ENCODE measurements at regions not wholly inside any gene's neighbourhood (a gene's known extent, or its start where the extent isn't known, plus 50 kb on each side); places are given as distances from the start of the nearest gene placed in this dataset.
"Not testable (repeated sequence)": the region's sequence is repeated elsewhere in the genome, so short reads cannot be mapped to it uniquely, and the experiment has no call there.

- 86% methylated on average over 1 of the region's 4 CpGs for WGBS (ENCODE audit: insufficient coverage)
- H3K4me3 ChIP-seq (ENCODE audit: control insufficient read depth in 1 of 2, extremely low read depth in 1 of 2, low read length in 1 of 2); H3K36me3 ChIP-seq (ENCODE audit: control insufficient read depth in 2 of 2, extremely low read depth in 1 of 2, insufficient read depth in 1 of 2, low read length in 1 of 2); POLR2A ChIA-PET; H3K27me3 ChIP-seq (replicated peaks in 1 of 2; ENCODE audit: control insufficient read depth in 2 of 2, extremely low read depth in 1 of 2, insufficient read depth in 2 of 2, low read length in 1 of 2); H3K9me3 ChIP-seq; H3K9me3 Mint-ChIP-seq; H3K27ac Mint-ChIP-seq; CTCF ChIA-PET; ATAC-seq (replicated peaks in 1 of 4); H3K27ac ChIP-seq (ENCODE audit: low read length); H3K36me3 Mint-ChIP-seq; H3K4me3 Mint-ChIP-seq; H3K4me1 Mint-ChIP-seq; DNase-seq; H3K4me1 ChIP-seq (ENCODE audit: control insufficient read depth in 1 of 2, extremely low read depth in 1 of 2, insufficient read depth in 2 of 2, low read length in 2 of 2); H3K27me3 Mint-ChIP-seq: not testable (repeated sequence)
Measured at GRCh38 chr5:122620768-122621167, 154.1 kb upstream of the SNX2 start.

GRCh38 chr5:122628714-122629113 is 146.2 kb upstream of the SNX2 start:
- H3K27me3 Mint-ChIP-seq; POLR2A ChIA-PET; H3K4me1 Mint-ChIP-seq; H3K27ac ChIP-seq (ENCODE audit: low read length); ATAC-seq (replicated peaks in 1 of 4); CTCF ChIA-PET; H3K36me3 ChIP-seq (ENCODE audit: control insufficient read depth in 2 of 2, extremely low read depth in 1 of 2, insufficient read depth in 1 of 2, low read length in 1 of 2); H3K27ac Mint-ChIP-seq; H3K4me3 Mint-ChIP-seq; DNase-seq; H3K4me3 ChIP-seq (ENCODE audit: control insufficient read depth in 1 of 2, extremely low read depth in 1 of 2, low read length in 1 of 2); H3K9me3 ChIP-seq; H3K36me3 Mint-ChIP-seq; H3K4me1 ChIP-seq (ENCODE audit: control insufficient read depth in 1 of 2, extremely low read depth in 1 of 2, insufficient read depth in 2 of 2, low read length in 2 of 2); H3K27me3 ChIP-seq (replicated peaks in 1 of 2; ENCODE audit: control insufficient read depth in 2 of 2, extremely low read depth in 1 of 2, insufficient read depth in 2 of 2, low read length in 1 of 2); H3K9me3 Mint-ChIP-seq: not testable (repeated sequence)
- WGBS (ENCODE audit: insufficient coverage) = no CpG with 5 or more reads among the region's 4 CpGs

GRCh38 chr5:122629121-122629677 is 145.7 kb upstream of the SNX2 start:
- ChIA-PET CTCF (no interaction called here), POLR2A (no interaction called here)
- Mint-ChIP-seq H3K27me3 (no peaks in the 10 kb centered on the region), H3K4me3 (no peak overlapping the region), H3K4me1 (no peaks in the 10 kb centered on the region), H3K9me3 (peaks cover 0 to 5% (median 4%) of the 10 kb centered on the region in 3 donors), H3K27ac (no peak overlapping the region), H3K36me3 (no peaks in the 10 kb centered on the region)
- Histone ChIP-seq H3K36me3 (ENCODE audit: control insufficient read depth in 2 of 2, extremely low read depth in 1 of 2, insufficient read depth in 1 of 2, low read length in 1 of 2) (no peaks in the 10 kb centered on the region), H3K27me3 (replicated peaks in 1 of 2; ENCODE audit: control insufficient read depth in 2 of 2, extremely low read depth in 1 of 2, insufficient read depth in 2 of 2, low read length in 1 of 2) (no peaks in the 10 kb centered on the region), H3K9me3 (no peaks in the 10 kb centered on the region), H3K4me3 (ENCODE audit: control insufficient read depth in 1 of 2, extremely low read depth in 1 of 2, low read length in 1 of 2) (no peak overlapping the region), H3K27ac (ENCODE audit: low read length) (no peak overlapping the region), H3K4me1 (ENCODE audit: control insufficient read depth in 1 of 2, extremely low read depth in 1 of 2, insufficient read depth in 2 of 2, low read length in 2 of 2) (no peaks in the 10 kb centered on the region)
- DNase-seq = no peak
- ATAC-seq (replicated peaks in 1 of 4) = no peak
- 91% methylated on average over 6 of the region's 7 CpGs for WGBS (ENCODE audit: insufficient coverage)

- H3K36me3 Mint-ChIP-seq = no peaks in the 10 kb centered on the region
- Histone ChIP-seq H3K27me3 (replicated peaks in 1 of 2; ENCODE audit: control insufficient read depth in 2 of 2, extremely low read depth in 1 of 2, insufficient read depth in 2 of 2, low read length in 1 of 2) (no peaks in the 10 kb centered on the region), H3K36me3 (ENCODE audit: control insufficient read depth in 2 of 2, extremely low read depth in 1 of 2, insufficient read depth in 1 of 2, low read length in 1 of 2) (no peaks in the 10 kb centered on the region), H3K4me1 (ENCODE audit: control insufficient read depth in 1 of 2, extremely low read depth in 1 of 2, insufficient read depth in 2 of 2, low read length in 2 of 2) (no peaks in the 10 kb centered on the region), H3K9me3 (no peaks in the 10 kb centered on the region), H3K4me3 (ENCODE audit: control insufficient read depth in 1 of 2, extremely low read depth in 1 of 2, low read length in 1 of 2) (no peak overlapping the region), H3K27ac (ENCODE audit: low read length) (no peak overlapping the region)
- ATAC-seq (replicated peaks in 1 of 4) = no peak
- POLR2A ChIA-PET = no interaction called here
- H3K4me1 Mint-ChIP-seq = no peaks in the 10 kb centered on the region
- H3K4me3 Mint-ChIP-seq = no peak overlapping the region
- DNase-seq = no peak
- H3K9me3 Mint-ChIP-seq = peaks cover 0 to 5% (median 0%) of the 10 kb centered on the region in 3 donors
- CTCF ChIA-PET = no interaction called here
- peaks cover 5 to 7% of the 10 kb centered on the region in 2 donors for H3K27me3 Mint-ChIP-seq
- no CpG with 5 or more reads among the region's 1 CpG for WGBS (ENCODE audit: insufficient coverage)
- H3K27ac Mint-ChIP-seq = no peak overlapping the region
Measured at GRCh38 chr5:122638581-122638980, 136.3 kb upstream of the SNX2 start.

- CTCF ChIA-PET = no interaction called here
- Mint-ChIP-seq H3K9me3 (peaks cover 0 to 5% (median 0%) of the 10 kb centered on the region in 3 donors), H3K4me3 (no peak overlapping the region), H3K36me3 (no peaks in the 10 kb centered on the region), H3K27ac (no peak overlapping the region), H3K4me1 (no peaks in the 10 kb centered on the region), H3K27me3 (peaks cover 5 to 9% of the 10 kb centered on the region in 2 donors)
- no peaks in the 10 kb centered on the region for H3K36me3 ChIP-seq (ENCODE audit: control insufficient read depth in 2 of 2, extremely low read depth in 1 of 2, insufficient read depth in 1 of 2, low read length in 1 of 2)
- no peaks in the 10 kb centered on the region for H3K4me1 ChIP-seq (ENCODE audit: control insufficient read depth in 1 of 2, extremely low read depth in 1 of 2, insufficient read depth in 2 of 2, low read length in 2 of 2)
- H3K27ac ChIP-seq (ENCODE audit: low read length) = no peak overlapping the region
- no peaks in the 10 kb centered on the region for H3K9me3 ChIP-seq
- H3K4me3 ChIP-seq (ENCODE audit: control insufficient read depth in 1 of 2, extremely low read depth in 1 of 2, low read length in 1 of 2) = no peak overlapping the region
- no peaks in the 10 kb centered on the region for H3K27me3 ChIP-seq (replicated peaks in 1 of 2; ENCODE audit: control insufficient read depth in 2 of 2, extremely low read depth in 1 of 2, insufficient read depth in 2 of 2, low read length in 1 of 2)
- 92% methylated on average over 2 of the region's 6 CpGs for WGBS (ENCODE audit: insufficient coverage)
- DNase-seq = no peak
- ATAC-seq (replicated peaks in 1 of 4) = no peak
- POLR2A ChIA-PET = no interaction called here
Measured at GRCh38 chr5:122639033-122639432, 135.8 kb upstream of the SNX2 start.

GRCh38 chr5:122639864-122640263 is 135.0 kb upstream of the SNX2 start:
- H3K27me3 Mint-ChIP-seq = peaks cover 5 to 11% of the 10 kb centered on the region in 2 donors
- no peaks in the 10 kb centered on the region for H3K4me1 Mint-ChIP-seq
- H3K27ac Mint-ChIP-seq = no peak overlapping the region
- no peaks in the 10 kb centered on the region for H3K4me1 ChIP-seq (ENCODE audit: control insufficient read depth in 1 of 2, extremely low read depth in 1 of 2, insufficient read depth in 2 of 2, low read length in 2 of 2)
- no CpG with 5 or more reads among the region's 2 CpGs for WGBS (ENCODE audit: insufficient coverage)
- ChIA-PET CTCF (no interaction called here), POLR2A (no interaction called here)
- no peak for DNase-seq
- peaks cover 0 to 5% (median 0%) of the 10 kb centered on the region in 3 donors for H3K9me3 Mint-ChIP-seq
- H3K4me3 Mint-ChIP-seq = no peak overlapping the region
- H3K36me3 Mint-ChIP-seq = no peaks in the 10 kb centered on the region
- ATAC-seq (replicated peaks in 1 of 4) = no peak
- no peak overlapping the region for H3K27ac ChIP-seq (ENCODE audit: low read length)
- no peak overlapping the region for H3K4me3 ChIP-seq (ENCODE audit: control insufficient read depth in 1 of 2, extremely low read depth in 1 of 2, low read length in 1 of 2)
- no peaks in the 10 kb centered on the region for H3K9me3 ChIP-seq
- no peaks in the 10 kb centered on the region for H3K36me3 ChIP-seq (ENCODE audit: control insufficient read depth in 2 of 2, extremely low read depth in 1 of 2, insufficient read depth in 1 of 2, low read length in 1 of 2)
- no peaks in the 10 kb centered on the region for H3K27me3 ChIP-seq (replicated peaks in 1 of 2; ENCODE audit: control insufficient read depth in 2 of 2, extremely low read depth in 1 of 2, insufficient read depth in 2 of 2, low read length in 1 of 2)

GRCh38 chr5:122649080-122649479 is 125.8 kb upstream of the SNX2 start:
- WGBS (ENCODE audit: insufficient coverage) = no CpG with 5 or more reads among the region's 3 CpGs
- Histone ChIP-seq H3K9me3 (no peaks in the 10 kb centered on the region), H3K4me1 (ENCODE audit: control insufficient read depth in 1 of 2, extremely low read depth in 1 of 2, insufficient read depth in 2 of 2, low read length in 2 of 2) (no peaks in the 10 kb centered on the region), H3K4me3 (ENCODE audit: control insufficient read depth in 1 of 2, extremely low read depth in 1 of 2, low read length in 1 of 2) (no peak overlapping the region), H3K27me3 (replicated peaks in 1 of 2; ENCODE audit: control insufficient read depth in 2 of 2, extremely low read depth in 1 of 2, insufficient read depth in 2 of 2, low read length in 1 of 2) (no peaks in the 10 kb centered on the region), H3K27ac (ENCODE audit: low read length) (no peak overlapping the region), H3K36me3 (ENCODE audit: control insufficient read depth in 2 of 2, extremely low read depth in 1 of 2, insufficient read depth in 1 of 2, low read length in 1 of 2) (no peaks in the 10 kb centered on the region)
- Mint-ChIP-seq H3K27me3 (peaks cover 0 to 5% of the 10 kb centered on the region in 2 donors), H3K4me1 (no peaks in the 10 kb centered on the region), H3K36me3 (no peaks in the 10 kb centered on the region), H3K9me3 (no peaks in the 10 kb centered on the region), H3K4me3 (no peak overlapping the region), H3K27ac (no peak overlapping the region)
- no peak for DNase-seq
- ChIA-PET CTCF (no interaction called here), POLR2A (no interaction called here)
- no peak for ATAC-seq (replicated peaks in 1 of 4)
